ENCODE measurements at regions not wholly inside any gene's neighbourhood (a gene's known extent, or its start where the extent isn't known, plus 50 kb on each side); places are given as distances from the start of the nearest gene placed in this dataset.

- TF ChIP-seq CTCF (conservative IDR thresholded peaks at IDR 0.05; ENCODE audit: low read depth, low read length) = no peak
- no peak for TF ChIP-seq EZH2 (IDR thresholded peaks at IDR 0.05; ENCODE audit: borderline replicate concordance, low read depth, low read length, poor library complexity, severe bottlenecking)
Measured at GRCh38 chr15:25504307-25504706, 65.5 kb upstream of the UBE3A start.

Data from A673 (cell line).